ENCODE measurements at regions not wholly inside any gene's neighbourhood (a gene's known extent, or its start where the extent isn't known, plus 50 kb on each side); places are given as distances from the start of the nearest gene placed in this dataset.

- no peak for DNase-seq (ENCODE audit: low read depth in 3 of 3)
Measured at GRCh38 chr9:106502930-106503329, 360.0 kb upstream of the ZNF462 start.

DNA sequence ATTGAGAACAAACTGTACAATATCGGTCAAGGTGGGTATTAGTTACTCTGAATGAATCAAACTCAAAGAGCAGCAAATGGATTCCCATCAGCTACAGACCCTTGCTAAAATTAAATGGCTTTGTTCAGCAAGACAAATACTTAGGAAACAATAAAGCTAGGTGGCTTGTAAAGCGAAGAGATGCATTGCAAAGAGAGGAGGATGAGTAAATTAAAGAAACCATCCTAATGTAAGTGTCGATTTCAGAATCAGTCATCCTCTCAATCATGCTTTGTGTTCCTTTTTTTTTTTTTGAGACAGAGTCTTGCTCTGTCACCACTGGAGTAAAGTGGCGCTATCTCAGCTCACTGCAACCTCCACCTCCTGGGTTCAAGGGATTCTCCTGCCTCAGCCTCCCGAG lies 359.2 kb upstream of the ZNF462 start:
- DNase-seq (ENCODE audit: low read depth in 3 of 3), result no peak

GRCh38 chr9:106526716-106527204 lies 336.2 kb upstream of the ZNF462 start:
- DNase-seq (ENCODE audit: low read depth in 3 of 3), result no peak

DNA sequence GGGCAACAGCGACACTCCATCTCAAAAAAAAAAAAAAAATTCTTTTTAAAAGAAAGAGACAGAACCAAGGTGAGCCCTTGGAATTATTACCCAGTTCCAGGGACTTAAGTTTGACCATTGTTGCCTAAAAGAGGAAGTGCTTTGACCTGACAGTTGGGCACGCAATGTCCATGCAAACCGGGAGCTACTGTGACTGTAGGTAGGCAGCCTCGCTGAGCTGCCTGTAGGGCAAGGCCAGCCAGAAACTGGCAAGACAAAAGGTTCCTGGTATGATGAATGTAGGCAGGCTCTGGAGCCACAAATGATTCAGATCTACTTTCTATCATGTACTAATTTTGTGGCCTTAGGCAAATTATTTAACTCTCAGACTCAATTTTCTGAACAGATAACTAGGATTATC lies 334.8 kb upstream of the ZNF462 start:
- no peak for DNase-seq (ENCODE audit: low read depth in 3 of 3)

GRCh38 chr9:106529616-106530015 lies 333.4 kb upstream of the ZNF462 start:
- DNase-seq (ENCODE audit: low read depth in 3 of 3), result no peak

DNA sequence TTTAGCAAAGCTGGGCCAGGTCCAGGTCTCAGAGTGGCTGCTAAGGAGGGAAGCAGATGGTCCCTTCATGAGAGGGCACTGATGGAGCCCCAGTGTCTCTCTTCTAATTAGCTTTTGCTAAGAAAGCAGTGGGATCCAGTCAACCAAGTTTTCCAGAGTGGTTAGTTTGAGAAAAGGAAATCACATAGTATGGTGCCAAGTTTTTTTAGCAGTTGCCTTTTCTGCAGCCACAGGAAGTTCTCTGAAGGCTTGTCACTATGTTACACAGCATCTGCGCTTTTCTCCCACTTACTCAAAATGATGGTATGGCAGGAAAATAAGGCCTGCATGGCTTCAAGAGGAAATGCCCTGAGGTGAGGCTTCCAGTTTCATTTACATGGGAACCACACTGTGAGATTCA lies 331.5 kb upstream of the ZNF462 start:
- DNase-seq (ENCODE audit: low read depth in 3 of 3), result no peak

DNA sequence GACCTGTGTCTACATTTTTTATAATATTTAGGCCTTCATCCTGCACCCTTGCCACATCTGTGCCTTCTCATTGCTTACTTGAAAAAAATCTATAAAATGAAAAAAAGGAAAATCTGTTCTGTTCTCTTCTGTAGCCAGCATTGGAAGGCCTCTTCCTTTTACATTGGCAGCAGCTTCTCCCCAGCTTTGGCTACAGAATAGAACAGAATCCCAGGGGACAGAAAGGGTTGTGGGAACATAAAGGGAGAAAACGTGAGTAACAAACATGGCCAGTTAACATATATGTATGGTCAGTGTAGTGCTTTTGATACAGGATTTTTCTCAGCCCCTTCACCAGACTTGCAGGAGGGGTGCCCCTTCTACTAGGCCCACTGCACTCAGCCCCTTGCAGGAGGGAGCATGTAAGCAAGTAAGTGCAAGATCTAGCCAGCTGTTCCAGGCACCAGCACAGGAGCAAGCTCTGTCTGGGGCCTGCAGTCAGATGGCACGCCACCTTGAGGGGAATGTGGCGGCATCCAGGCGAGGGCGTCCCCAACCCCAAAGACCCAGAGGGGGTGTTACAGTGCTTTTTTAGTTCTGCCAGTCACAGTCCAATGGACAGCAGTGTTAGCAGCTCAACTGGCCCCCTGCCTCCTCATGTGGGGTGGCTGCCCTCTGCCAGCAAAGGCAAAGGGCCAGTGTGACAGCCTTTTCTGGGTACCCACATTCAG lies 330.5 kb upstream of the ZNF462 start:
- DNase-seq (ENCODE audit: low read depth in 3 of 3), result no peak

DNA sequence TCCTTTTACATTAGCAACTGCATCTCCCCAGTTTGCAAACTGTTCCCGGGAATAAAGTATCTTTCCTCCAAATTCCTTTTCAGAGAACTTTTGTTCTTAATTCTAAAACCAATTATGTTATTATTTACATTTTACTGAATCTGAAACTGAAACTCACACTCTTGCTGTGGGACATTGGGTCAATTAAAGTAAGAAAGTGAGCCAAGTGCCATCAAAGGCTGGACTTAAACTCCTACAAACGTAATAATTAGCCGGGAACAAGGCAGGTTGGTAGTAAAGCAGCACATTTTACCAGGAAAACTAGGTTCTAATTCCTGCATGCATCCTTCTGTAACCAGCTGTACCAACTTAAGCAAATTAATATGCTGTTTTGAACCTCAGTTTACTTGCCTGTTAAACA lies 328.2 kb upstream of the ZNF462 start:
- no peak for DNase-seq (ENCODE audit: low read depth in 3 of 3)

GRCh38 chr9:106535439-106535838 lies 327.5 kb upstream of the ZNF462 start:
- DNase-seq (ENCODE audit: low read depth in 3 of 3), result no peak

- DNase-seq (ENCODE audit: low read depth in 3 of 3), result no peak
Measured at GRCh38 chr9:106557996-106558667, 304.8 kb upstream of the ZNF462 start.

- DNase-seq (ENCODE audit: low read depth in 3 of 3), result no peak
Measured at GRCh38 chr9:106560540-106560939, 302.4 kb upstream of the ZNF462 start.

GRCh38 chr9:106575823-106576222 lies 287.1 kb upstream of the ZNF462 start:
- DNase-seq (ENCODE audit: low read depth in 3 of 3), result no peak

GRCh38 chr9:106576232-106576760 lies 286.7 kb upstream of the ZNF462 start:
- DNase-seq (ENCODE audit: low read depth in 3 of 3), result no peak

DNA sequence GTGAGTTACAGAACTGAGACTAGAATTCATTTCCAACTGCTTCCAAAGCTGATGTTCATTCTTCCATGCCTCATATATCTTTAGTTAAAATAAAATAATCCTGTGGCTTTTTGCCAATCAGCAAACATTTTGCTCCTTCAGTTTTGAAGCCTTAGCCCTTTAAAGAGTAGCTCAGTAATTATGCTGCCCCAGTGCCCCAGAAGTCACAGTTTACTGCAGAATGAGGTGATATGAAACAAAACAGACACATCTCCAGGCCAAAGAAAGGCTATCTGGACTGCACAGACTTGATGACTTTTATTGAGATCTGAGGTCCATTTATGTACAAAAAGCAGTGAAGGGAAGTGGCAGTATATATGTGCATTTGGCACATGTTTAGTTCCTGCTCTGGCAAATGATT lies 285.8 kb upstream of the ZNF462 start:
- DNase-seq (ENCODE audit: low read depth in 3 of 3), result no peak

DNA sequence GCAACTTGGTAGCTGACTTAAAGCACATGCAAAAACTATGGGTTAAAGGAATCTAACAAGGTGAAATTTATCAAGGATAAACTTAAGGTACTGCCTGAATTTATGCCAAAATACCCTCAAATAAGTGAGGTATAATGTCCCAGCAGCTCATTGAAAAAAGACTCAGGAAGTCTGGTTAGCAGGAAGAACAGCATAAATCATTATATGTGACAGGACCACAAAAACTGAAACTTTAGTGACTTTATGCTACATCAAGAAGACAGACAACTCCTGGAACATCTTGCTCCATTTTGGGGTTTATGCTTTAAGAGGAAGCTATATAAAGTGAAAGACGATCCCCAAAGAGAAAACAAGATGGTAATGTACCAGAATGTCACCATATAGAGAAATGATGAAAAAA lies 282.4 kb upstream of the ZNF462 start:
- no peak for DNase-seq (ENCODE audit: low read depth in 3 of 3)

- no peak for DNase-seq (ENCODE audit: low read depth in 3 of 3)
Measured at GRCh38 chr9:106581973-106582372, 281.0 kb upstream of the ZNF462 start.

- no peak for DNase-seq (ENCODE audit: low read depth in 3 of 3)
Measured at GRCh38 chr9:106583751-106584150, 279.2 kb upstream of the ZNF462 start.

DNA sequence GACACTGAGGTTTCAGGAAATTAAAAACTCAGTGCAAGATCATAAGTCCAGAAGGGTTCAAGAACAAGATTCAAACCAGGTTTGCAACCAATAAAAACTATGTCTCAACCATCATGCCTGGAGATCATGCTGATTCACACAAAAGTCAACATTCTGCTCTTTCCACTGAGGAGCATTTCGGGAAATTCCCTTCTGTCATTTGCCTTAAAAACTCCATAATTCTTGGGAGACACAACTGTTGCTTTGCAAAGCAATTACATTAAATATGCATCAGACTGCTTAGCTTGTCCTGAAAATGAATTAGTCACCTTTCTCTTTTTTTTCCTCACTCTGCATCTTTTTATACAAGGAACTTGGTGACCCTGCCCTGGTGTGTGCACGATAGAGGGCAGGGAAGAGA lies 275.9 kb upstream of the ZNF462 start:
- DNase-seq (ENCODE audit: low read depth in 3 of 3), result no peak

DNA sequence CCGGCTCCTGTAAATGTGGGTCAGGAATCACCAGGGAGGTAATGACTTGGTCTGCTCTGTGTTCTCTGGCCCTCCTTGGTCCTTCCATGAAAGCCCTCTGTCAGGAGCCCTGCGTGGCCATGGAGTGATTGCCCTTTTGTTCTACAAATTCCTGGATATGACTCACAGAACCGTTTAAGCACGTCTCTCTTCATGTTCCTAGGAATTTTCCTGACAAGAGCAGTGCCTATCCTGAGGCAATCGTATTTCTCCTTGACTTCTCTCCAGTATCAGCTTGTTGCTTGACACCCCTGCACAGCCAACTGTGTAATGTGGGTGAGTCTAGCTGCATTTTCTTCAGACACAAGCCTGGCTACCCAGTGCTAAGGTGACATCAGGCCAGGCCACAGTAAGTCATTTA lies 274.3 kb upstream of the ZNF462 start:
- DNase-seq (ENCODE audit: low read depth in 3 of 3), result no peak

- DNase-seq (ENCODE audit: low read depth in 3 of 3), result no peak
Measured at GRCh38 chr9:106590759-106591505, 272.0 kb upstream of the ZNF462 start.

- no peak for DNase-seq (ENCODE audit: low read depth in 3 of 3)
Measured at GRCh38 chr9:106593201-106593600, 269.8 kb upstream of the ZNF462 start.

GRCh38 chr9:106596984-106597383 lies 266.0 kb upstream of the ZNF462 start:
- DNase-seq (ENCODE audit: low read depth in 3 of 3), result no peak
